Keratinocyte (primary cell): ENCODE measurements at regions not wholly inside any gene's neighbourhood (a gene's known extent, or its start where the extent isn't known, plus 50 kb on each side); places are given as distances from the start of the nearest gene placed in this dataset.

Source experiments
- DNase-seq: peaks from one replicate; pipeline ENCODE4 v3.0.0-alpha.2; 2011; ENCODE audit warnings: low read depth, missing footprints, low spot score
- FAIRE-seq: peaks from 2 replicates; lab custom pipeline; 2011; peaks lifted over from hg19 to GRCh38; lab: Jason Lieb, UNC
- H2AFZ ChIP-seq: 2 replicates; pipeline ENCODE4 v1.6.0; 2012; ENCODE audit warnings: low read length, control low read depth, inconsistent platforms; ENCODE audit not compliant: control insufficient read depth
- H3K27ac ChIP-seq: 2 replicates; pipeline ENCODE4 v1.5.1; 2011; ENCODE audit warnings: low read length; ENCODE audit not compliant: control insufficient read depth, insufficient read depth
- H3K27me3 ChIP-seq: 3 replicates; pipeline ENCODE4 v1.6.0; 2011; ENCODE audit warnings: low read length; ENCODE audit not compliant: control insufficient read depth, insufficient read depth; ENCODE audit errors: extremely low read depth
- H3K36me3 ChIP-seq, 2 experiments: 2 replicates in 1 of 2; 3 replicates in 1 of 2; pipeline ENCODE4 v1.5.1; 2011; ENCODE audit warnings: low read length in 2 of 2, mild to moderate bottlenecking in 1 of 2; ENCODE audit not compliant: control insufficient read depth in 2 of 2, insufficient read depth in 2 of 2; ENCODE audit errors: extremely low read depth in 1 of 2
- H3K4me1 ChIP-seq: 3 replicates; pipeline ENCODE4 v1.5.1; 2011; ENCODE audit warnings: low read length; ENCODE audit not compliant: control insufficient read depth, insufficient read depth; ENCODE audit errors: extremely low read depth
- H3K4me2 ChIP-seq: 3 replicates; pipeline ENCODE4 v1.6.0; 2011; ENCODE audit warnings: low read depth, low read length; ENCODE audit not compliant: control insufficient read depth, insufficient read depth; ENCODE audit errors: extremely low read depth
- H3K4me3 ChIP-seq, 3 experiments: fragments of 200-600 bp in 1 of 3; sonication (generic) in 1 of 3; 2 replicates in 2 of 3; 3 replicates in 1 of 3; pipeline ENCODE4 v1.5.1; 2011 to 2016; ENCODE audit warnings: low read length in 3 of 3, mild to moderate bottlenecking in 3 of 3, control low read depth in 2 of 3, inconsistent platforms in 1 of 3, low read depth in 1 of 3, mixed read lengths in 1 of 3, mixed run types in 1 of 3, moderate library complexity in 1 of 3; ENCODE audit not compliant: control insufficient read depth in 2 of 3, insufficient read depth in 2 of 3; ENCODE audit errors: extremely low read depth in 1 of 3
- H3K79me2 ChIP-seq: 2 replicates; pipeline ENCODE4 v1.6.0; 2012; ENCODE audit warnings: low read length; ENCODE audit not compliant: control insufficient read depth, insufficient read depth
- H3K9ac ChIP-seq: 3 replicates; pipeline ENCODE4 v1.6.0; 2011; ENCODE audit warnings: low read length; ENCODE audit not compliant: control insufficient read depth, insufficient read depth; ENCODE audit errors: extremely low read depth
- H3K9me1 ChIP-seq: 3 replicates; pipeline ENCODE4 v1.6.0; 2011; ENCODE audit warnings: low read length; ENCODE audit not compliant: control insufficient read depth, insufficient read depth; ENCODE audit errors: extremely low read depth
- H3K9me3 ChIP-seq: 2 replicates; pipeline ENCODE4 v1.5.1; 2012; ENCODE audit warnings: low read depth, low read length; ENCODE audit not compliant: control insufficient read depth
- H4K20me1 ChIP-seq: 3 replicates; pipeline ENCODE4 v1.6.0; 2011; ENCODE audit warnings: low read length; ENCODE audit not compliant: control insufficient read depth, insufficient read depth; ENCODE audit errors: extremely low read depth
- EZH2 ChIP-seq: IDR thresholded peaks from one replicate; pipeline ENCODE4 v1.6.1; 2012; ENCODE audit warnings: inconsistent platforms, mild to moderate bottlenecking, low read length, moderate library complexity
- dilution Hi-C: fragments of 300-500 bp; cut with MboI; formaldehyde crosslinking; loops from one replicate; pipeline ENCODE4 v1.7.0; 2020; ENCODE audit warnings: low sequenced_read_pairs; ENCODE audit not compliant: extremely low pct_ligation_motif_present
- TF ChIP-seq, protein P1 (sequence below), 3 experiments: IDR thresholded peaks in 1 of 3; conservative IDR thresholded peaks in 1 of 3; optimal IDR thresholded peaks in 1 of 3; 2 replicates in 2 of 3; 3 replicates in 1 of 3; pipeline versions ENCODE3 to v1.5.1; 2011; ENCODE audit warnings: low read length in 3 of 3, mild to moderate bottlenecking in 3 of 3, moderate library complexity in 2 of 3, control low read depth in 1 of 3, inconsistent platforms in 1 of 3; ENCODE audit not compliant: insufficient read depth in 2 of 3; ENCODE audit errors: extremely low read depth in 1 of 3

DNA sequence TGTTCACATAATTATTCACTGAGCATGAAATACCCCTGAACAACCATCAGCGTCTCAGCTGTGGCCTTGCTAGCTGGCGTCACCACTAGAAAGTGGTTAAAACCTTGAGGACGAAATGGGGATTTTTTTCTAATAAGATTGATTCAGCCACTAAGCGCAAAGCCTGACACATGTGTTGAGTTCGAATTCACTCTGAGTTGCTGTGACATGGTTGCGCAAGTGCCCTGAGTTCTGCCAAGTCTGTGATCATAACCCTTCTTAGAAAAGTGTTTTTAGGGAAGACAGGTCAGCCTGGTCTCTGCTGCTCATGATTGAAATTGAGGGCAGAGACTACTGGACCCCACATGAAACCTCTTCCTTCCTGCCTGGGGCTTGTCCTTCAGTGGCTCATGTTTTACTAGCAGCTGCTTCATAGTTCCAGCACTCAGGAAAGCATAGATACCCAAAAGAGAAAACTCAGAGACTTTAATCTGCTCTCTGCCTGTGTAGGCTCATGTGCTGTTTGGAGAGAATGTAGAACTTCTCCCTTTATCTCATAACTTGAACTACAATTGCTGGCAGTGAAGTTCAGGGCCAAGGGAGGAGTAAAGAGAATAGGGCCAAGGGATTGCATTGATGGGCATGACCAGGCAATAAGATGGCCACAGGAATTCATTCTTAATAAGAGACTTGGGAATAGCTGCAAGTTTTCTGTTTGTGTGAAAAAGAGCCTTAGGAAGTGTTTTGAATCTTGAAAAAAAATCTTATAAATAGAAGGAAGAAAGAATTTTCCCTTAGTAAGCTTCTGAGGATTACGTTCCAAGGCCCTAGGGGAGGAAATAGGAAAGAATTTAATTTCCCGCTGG, 66.8 kb upstream of the CXCL14 start:
- Histone ChIP-seq H3K79me2 (no peaks in the 10 kb centered on the region), H3K9ac (no peak overlapping the region), H3K4me2 (peak overlapping the region; percentile 54), H3K9me1 (no peaks in the 10 kb centered on the region), H3K4me3 (no peak overlapping the region), H3K9me3 (no peaks in the 10 kb centered on the region), H3K36me3 (no peaks in the 10 kb centered on the region), H2AFZ (peak overlapping the region; percentile 62), H3K27me3 (no peaks in the 10 kb centered on the region), H4K20me1 (no peaks in the 10 kb centered on the region), H3K4me1 (peaks cover 21% of the 10 kb centered on the region), H3K27ac (no peak overlapping the region)
- no peak for DNase-seq
- FAIRE-seq = peak; percentile 56
- dilution Hi-C loops = no loop called here
- TF ChIP-seq, protein P1, sequence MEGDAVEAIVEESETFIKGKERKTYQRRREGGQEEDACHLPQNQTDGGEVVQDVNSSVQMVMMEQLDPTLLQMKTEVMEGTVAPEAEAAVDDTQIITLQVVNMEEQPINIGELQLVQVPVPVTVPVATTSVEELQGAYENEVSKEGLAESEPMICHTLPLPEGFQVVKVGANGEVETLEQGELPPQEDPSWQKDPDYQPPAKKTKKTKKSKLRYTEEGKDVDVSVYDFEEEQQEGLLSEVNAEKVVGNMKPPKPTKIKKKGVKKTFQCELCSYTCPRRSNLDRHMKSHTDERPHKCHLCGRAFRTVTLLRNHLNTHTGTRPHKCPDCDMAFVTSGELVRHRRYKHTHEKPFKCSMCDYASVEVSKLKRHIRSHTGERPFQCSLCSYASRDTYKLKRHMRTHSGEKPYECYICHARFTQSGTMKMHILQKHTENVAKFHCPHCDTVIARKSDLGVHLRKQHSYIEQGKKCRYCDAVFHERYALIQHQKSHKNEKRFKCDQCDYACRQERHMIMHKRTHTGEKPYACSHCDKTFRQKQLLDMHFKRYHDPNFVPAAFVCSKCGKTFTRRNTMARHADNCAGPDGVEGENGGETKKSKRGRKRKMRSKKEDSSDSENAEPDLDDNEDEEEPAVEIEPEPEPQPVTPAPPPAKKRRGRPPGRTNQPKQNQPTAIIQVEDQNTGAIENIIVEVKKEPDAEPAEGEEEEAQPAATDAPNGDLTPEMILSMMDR (optimal IDR thresholded peaks at IDR 0.05 in 1 of 3, IDR thresholded peaks at IDR 0.05 in 1 of 3, conservative IDR thresholded peaks at IDR 0.05 in 1 of 3; ENCODE audit: extremely low read depth in 1 of 3, insufficient read depth in 2 of 3, low read length in 3 of 3) = no peak
- no peak for TF ChIP-seq EZH2

DNA sequence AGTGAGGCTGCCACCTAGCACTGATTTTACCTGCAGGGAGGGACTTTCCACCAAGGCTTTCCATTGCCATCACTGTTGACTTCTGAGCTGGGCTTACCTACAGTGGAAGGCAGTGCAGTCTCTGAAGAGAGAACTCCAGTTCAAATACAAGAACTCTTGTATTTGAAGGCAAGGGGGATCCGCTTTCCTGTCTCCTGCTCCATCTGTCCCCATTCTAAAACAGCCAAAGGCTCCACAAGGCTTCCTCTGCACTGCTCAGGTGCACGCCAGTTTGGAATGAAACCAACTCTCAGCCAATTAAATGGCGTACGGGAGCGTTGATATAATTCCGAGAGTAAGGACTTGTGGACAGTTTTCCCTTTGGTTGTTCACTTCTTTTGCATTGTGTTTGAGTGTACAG, 66.0 kb upstream of the CXCL14 start:
- FAIRE-seq = no peak
- peaks cover 14% of the 10 kb centered on the region for H3K4me1 ChIP-seq
- DNase-seq = no peak
- dilution Hi-C loops = no loop called here
- H3K27me3 ChIP-seq = no peaks in the 10 kb centered on the region
- no peak overlapping the region for H3K27ac ChIP-seq
- H4K20me1 ChIP-seq = no peaks in the 10 kb centered on the region
- no peak overlapping the region for H3K9ac ChIP-seq
- no peak overlapping the region for H3K4me3 ChIP-seq
- no peak overlapping the region for H2AFZ ChIP-seq
- no peaks in the 10 kb centered on the region for H3K79me2 ChIP-seq
- no peak overlapping the region for H3K4me2 ChIP-seq
- no peaks in the 10 kb centered on the region for H3K9me3 ChIP-seq
- H3K36me3 ChIP-seq = no peaks in the 10 kb centered on the region
- TF ChIP-seq, protein P1 (optimal IDR thresholded peaks at IDR 0.05 in 1 of 3, IDR thresholded peaks at IDR 0.05 in 1 of 3, conservative IDR thresholded peaks at IDR 0.05 in 1 of 3; ENCODE audit: extremely low read depth in 1 of 3, insufficient read depth in 2 of 3, low read length in 3 of 3) = no peak
- TF ChIP-seq EZH2 = no peak
- H3K9me1 ChIP-seq = no peaks in the 10 kb centered on the region
